ENCODE measurements at regions not wholly inside any gene's neighbourhood (a gene's known extent, or its start where the extent isn't known, plus 50 kb on each side); places are given as distances from the start of the nearest gene placed in this dataset.

DNA sequence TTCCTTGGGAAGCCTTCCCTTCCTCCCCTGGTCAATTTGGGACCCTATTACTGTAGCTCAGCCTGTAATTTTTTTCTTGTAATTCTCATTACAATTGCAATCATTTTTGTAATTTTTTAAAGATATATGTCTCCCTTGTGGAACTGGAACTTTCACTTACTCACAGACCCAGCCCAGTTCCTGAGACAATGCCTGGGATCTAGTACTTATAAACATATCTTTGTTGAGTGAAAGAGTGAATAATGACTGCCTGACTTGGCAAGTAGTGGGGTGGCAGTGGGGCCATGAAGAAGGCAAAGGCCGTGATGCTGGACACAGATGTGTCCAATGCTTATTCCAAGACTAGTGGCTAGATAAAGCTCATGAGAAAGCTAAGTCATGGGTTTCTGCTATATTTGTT, 294.5 kb upstream of the LRRN1 start:
- H3K36me3 ChIP-seq (ENCODE audit: insufficient read depth, insufficient read length, low read length) = no peaks in the 10 kb centered on the region
- no peaks in the 10 kb centered on the region for H3K27me3 ChIP-seq (ENCODE audit: insufficient read depth, insufficient read length)
- H3K9ac ChIP-seq (ENCODE audit: insufficient read length, low read depth) = no peak overlapping the region
- DNase-seq (ENCODE audit: low read depth, low spot score) = no peak
- H3K9me3 ChIP-seq (ENCODE audit: insufficient read depth, low read length) = no peaks in the 10 kb centered on the region
- TF ChIP-seq SUZ12 (IDR thresholded peaks at IDR 0.05; ENCODE audit: extremely low read depth, insufficient read depth, insufficient read length) (no peak), YY1 (IDR thresholded peaks at IDR 0.05; ENCODE audit: insufficient read depth, insufficient read length) (no peak), ZNF274 (IDR thresholded peaks at IDR 0.05; ENCODE audit: low read depth, low read length) (no peak)
- no peak overlapping the region for H3K4me3 ChIP-seq (ENCODE audit: insufficient read length, low read depth)
- H3K4me1 ChIP-seq (ENCODE audit: insufficient read depth, insufficient read length) = no peaks in the 10 kb centered on the region

- no peaks in the 10 kb centered on the region for H3K4me1 ChIP-seq (ENCODE audit: insufficient read depth, insufficient read length)
- no peaks in the 10 kb centered on the region for H3K36me3 ChIP-seq (ENCODE audit: insufficient read depth, insufficient read length, low read length)
- H3K9me3 ChIP-seq (ENCODE audit: insufficient read depth, low read length) = no peaks in the 10 kb centered on the region
- no peak for DNase-seq (ENCODE audit: low read depth, low spot score)
- H3K4me3 ChIP-seq (ENCODE audit: insufficient read length, low read depth) = no peak overlapping the region
- no peak overlapping the region for H3K9ac ChIP-seq (ENCODE audit: insufficient read length, low read depth)
- TF ChIP-seq YY1 (IDR thresholded peaks at IDR 0.05; ENCODE audit: insufficient read depth, insufficient read length) = no peak
- no peak for TF ChIP-seq ZNF274 (IDR thresholded peaks at IDR 0.05; ENCODE audit: low read depth, low read length)
- TF ChIP-seq SUZ12 (IDR thresholded peaks at IDR 0.05; ENCODE audit: extremely low read depth, insufficient read depth, insufficient read length) = no peak
- H3K27me3 ChIP-seq (ENCODE audit: insufficient read depth, insufficient read length) = no peaks in the 10 kb centered on the region
Observed at GRCh38 chr3:3503411-3503810, 295.8 kb upstream of the LRRN1 start.

DNA sequence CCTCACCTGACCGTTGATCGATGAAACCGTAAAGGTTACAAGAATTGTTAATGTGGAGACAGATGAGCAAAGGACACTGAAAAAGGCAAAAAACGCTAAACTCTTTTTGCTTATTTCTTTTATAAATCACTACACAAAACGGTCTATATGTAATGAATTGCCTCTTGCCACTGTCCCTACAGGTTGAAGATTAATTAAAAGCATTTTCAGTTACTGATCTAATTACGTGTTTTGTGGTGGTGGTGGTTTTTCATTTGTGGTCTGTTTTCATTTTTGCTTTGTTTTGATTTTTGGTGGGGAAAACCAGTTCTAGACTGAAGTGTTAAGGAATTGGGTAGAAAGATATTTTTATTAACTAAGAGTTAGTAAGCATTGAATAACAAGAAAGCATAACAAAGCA, 299.2 kb upstream of the LRRN1 start:
- DNase-seq (ENCODE audit: low read depth, low spot score) = no peak
- Histone ChIP-seq H3K9ac (ENCODE audit: insufficient read length, low read depth) (no peak overlapping the region), H3K36me3 (ENCODE audit: insufficient read depth, insufficient read length, low read length) (no peaks in the 10 kb centered on the region), H3K27me3 (ENCODE audit: insufficient read depth, insufficient read length) (no peaks in the 10 kb centered on the region), H3K9me3 (ENCODE audit: insufficient read depth, low read length) (no peaks in the 10 kb centered on the region), H3K4me1 (ENCODE audit: insufficient read depth, insufficient read length) (no peaks in the 10 kb centered on the region), H3K4me3 (ENCODE audit: insufficient read length, low read depth) (no peak overlapping the region)
- TF ChIP-seq YY1 (IDR thresholded peaks at IDR 0.05; ENCODE audit: insufficient read depth, insufficient read length) (no peak), SUZ12 (IDR thresholded peaks at IDR 0.05; ENCODE audit: extremely low read depth, insufficient read depth, insufficient read length) (no peak), ZNF274 (IDR thresholded peaks at IDR 0.05; ENCODE audit: low read depth, low read length) (no peak)

GRCh38 chr3:3499012-3499562, 300.1 kb upstream of the LRRN1 start:
- no peak for TF ChIP-seq SUZ12 (IDR thresholded peaks at IDR 0.05; ENCODE audit: extremely low read depth, insufficient read depth, insufficient read length)
- TF ChIP-seq ZNF274 (IDR thresholded peaks at IDR 0.05; ENCODE audit: low read depth, low read length) = no peak
- TF ChIP-seq YY1 (IDR thresholded peaks at IDR 0.05; ENCODE audit: insufficient read depth, insufficient read length) = no peak
- no peaks in the 10 kb centered on the region for H3K4me1 ChIP-seq (ENCODE audit: insufficient read depth, insufficient read length)
- no peak overlapping the region for H3K4me3 ChIP-seq (ENCODE audit: insufficient read length, low read depth)
- DNase-seq (ENCODE audit: low read depth, low spot score) = no peak
- H3K9me3 ChIP-seq (ENCODE audit: insufficient read depth, low read length) = no peaks in the 10 kb centered on the region
- H3K9ac ChIP-seq (ENCODE audit: insufficient read length, low read depth) = no peak overlapping the region
- H3K27me3 ChIP-seq (ENCODE audit: insufficient read depth, insufficient read length) = no peaks in the 10 kb centered on the region
- no peaks in the 10 kb centered on the region for H3K36me3 ChIP-seq (ENCODE audit: insufficient read depth, insufficient read length, low read length)

DNA sequence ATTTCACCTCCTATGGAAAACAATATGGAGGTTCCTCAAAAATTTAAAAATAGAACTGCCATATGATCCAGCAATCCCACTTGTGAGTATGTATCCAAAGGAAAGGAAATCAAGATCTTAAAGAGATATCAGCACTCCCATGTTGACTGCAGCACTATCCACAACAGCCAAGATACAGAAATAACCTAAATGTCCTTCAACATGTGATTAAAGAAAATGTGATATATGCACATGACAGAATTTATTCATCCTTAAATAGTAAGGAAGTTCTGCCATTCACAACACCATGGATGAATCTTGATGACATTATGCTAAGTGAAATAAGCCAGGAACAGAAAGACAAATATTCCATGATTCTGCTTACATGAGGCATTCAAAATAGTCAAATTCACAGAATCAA, 303.6 kb upstream of the LRRN1 start:
- Histone ChIP-seq H3K36me3 (ENCODE audit: insufficient read depth, insufficient read length, low read length) (no peaks in the 10 kb centered on the region), H3K9ac (ENCODE audit: insufficient read length, low read depth) (no peak overlapping the region), H3K27me3 (ENCODE audit: insufficient read depth, insufficient read length) (no peaks in the 10 kb centered on the region), H3K4me1 (ENCODE audit: insufficient read depth, insufficient read length) (no peaks in the 10 kb centered on the region), H3K9me3 (ENCODE audit: insufficient read depth, low read length) (no peaks in the 10 kb centered on the region), H3K4me3 (ENCODE audit: insufficient read length, low read depth) (no peak overlapping the region)
- no peak for DNase-seq (ENCODE audit: low read depth, low spot score)
- no peak for TF ChIP-seq YY1 (IDR thresholded peaks at IDR 0.05; ENCODE audit: insufficient read depth, insufficient read length)

DNA sequence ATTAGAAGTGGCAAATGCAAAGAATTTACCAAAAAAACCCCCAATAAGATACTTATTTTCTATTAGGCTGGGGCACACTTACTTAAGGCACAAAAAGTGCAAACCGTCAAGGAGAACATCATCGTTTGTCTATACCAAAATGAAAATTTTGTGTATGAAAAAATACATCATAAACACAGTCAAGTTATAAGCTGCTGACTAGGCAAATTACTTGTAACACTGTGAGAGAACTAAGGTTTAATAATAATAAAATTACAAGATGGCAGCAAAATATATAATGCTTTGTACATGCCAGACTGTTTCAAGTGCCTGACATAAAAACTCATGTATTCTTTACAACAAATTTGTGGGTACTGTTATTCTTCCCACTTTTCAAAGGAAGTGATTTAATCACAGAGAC, 297.2 kb upstream of the CRBN start:
- Histone ChIP-seq H3K4me1 (ENCODE audit: insufficient read depth, insufficient read length) (no peaks in the 10 kb centered on the region), H3K9me3 (ENCODE audit: insufficient read depth, low read length) (no peaks in the 10 kb centered on the region), H3K36me3 (ENCODE audit: insufficient read depth, insufficient read length, low read length) (no peaks in the 10 kb centered on the region), H3K4me3 (ENCODE audit: insufficient read length, low read depth) (no peak overlapping the region), H3K9ac (ENCODE audit: insufficient read length, low read depth) (no peak overlapping the region), H3K27me3 (ENCODE audit: insufficient read depth, insufficient read length) (no peaks in the 10 kb centered on the region)
- no peak for DNase-seq (ENCODE audit: low read depth, low spot score)
- TF ChIP-seq SUZ12 (IDR thresholded peaks at IDR 0.05; ENCODE audit: extremely low read depth, insufficient read depth, insufficient read length) (no peak), YY1 (IDR thresholded peaks at IDR 0.05; ENCODE audit: insufficient read depth, insufficient read length) (no peak), ZNF274 (IDR thresholded peaks at IDR 0.05; ENCODE audit: low read depth, low read length) (no peak)

DNA sequence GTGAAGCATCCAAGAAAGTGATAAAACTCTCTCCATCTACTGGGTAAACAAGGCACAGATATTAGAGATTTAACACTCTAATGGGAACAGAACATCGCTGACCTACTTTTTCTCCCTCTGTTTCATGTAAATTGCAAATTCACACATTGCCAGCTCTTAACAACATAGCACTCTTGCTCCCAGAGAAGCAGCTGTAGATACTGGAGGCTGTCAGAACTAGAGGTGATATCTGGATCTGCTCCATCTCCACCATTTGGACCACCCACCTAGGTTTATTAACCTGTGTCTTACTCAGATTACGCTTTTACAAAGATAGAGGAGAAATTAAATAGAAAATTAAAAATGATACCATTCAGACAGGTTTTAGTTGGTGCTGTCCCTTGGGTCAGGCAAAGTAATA, 289.1 kb upstream of the CRBN start:
- Histone ChIP-seq H3K9me3 (ENCODE audit: insufficient read depth, low read length) (no peaks in the 10 kb centered on the region), H3K4me3 (ENCODE audit: insufficient read length, low read depth) (no peak overlapping the region), H3K36me3 (ENCODE audit: insufficient read depth, insufficient read length, low read length) (no peaks in the 10 kb centered on the region), H3K4me1 (ENCODE audit: insufficient read depth, insufficient read length) (no peaks in the 10 kb centered on the region), H3K27me3 (ENCODE audit: insufficient read depth, insufficient read length) (no peaks in the 10 kb centered on the region), H3K9ac (ENCODE audit: insufficient read length, low read depth) (no peak overlapping the region)
- no peak for DNase-seq (ENCODE audit: low read depth, low spot score)
- no peak for TF ChIP-seq ZNF274 (IDR thresholded peaks at IDR 0.05; ENCODE audit: low read depth, low read length)
- no peak for TF ChIP-seq SUZ12 (IDR thresholded peaks at IDR 0.05; ENCODE audit: extremely low read depth, insufficient read depth, insufficient read length)
- no peak for TF ChIP-seq YY1 (IDR thresholded peaks at IDR 0.05; ENCODE audit: insufficient read depth, insufficient read length)

DNA sequence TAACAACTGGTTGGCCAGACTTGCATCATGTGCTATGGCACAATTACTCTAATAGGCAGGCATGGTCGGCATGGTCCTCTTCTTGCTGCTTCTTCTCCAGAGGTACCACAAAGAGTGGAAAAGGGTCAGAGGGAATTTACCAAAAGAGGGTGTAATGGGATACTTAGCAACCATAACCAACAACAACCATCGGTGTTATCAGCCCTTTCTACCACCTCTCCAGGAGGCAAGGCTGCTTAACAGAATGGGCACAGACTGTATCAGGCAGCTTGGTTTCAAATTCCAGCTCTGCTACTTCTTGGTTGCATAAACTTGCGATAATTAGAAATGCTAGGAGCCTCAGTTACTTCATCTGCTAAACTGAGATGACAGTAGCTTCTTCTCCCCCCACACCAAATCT, 284.6 kb upstream of the CRBN start:
- Histone ChIP-seq H3K4me1 (ENCODE audit: insufficient read depth, insufficient read length) (no peaks in the 10 kb centered on the region), H3K9ac (ENCODE audit: insufficient read length, low read depth) (no peak overlapping the region), H3K27me3 (ENCODE audit: insufficient read depth, insufficient read length) (no peaks in the 10 kb centered on the region), H3K4me3 (ENCODE audit: insufficient read length, low read depth) (no peak overlapping the region), H3K9me3 (ENCODE audit: insufficient read depth, low read length) (no peaks in the 10 kb centered on the region), H3K36me3 (ENCODE audit: insufficient read depth, insufficient read length, low read length) (no peaks in the 10 kb centered on the region)
- no peak for DNase-seq (ENCODE audit: low read depth, low spot score)
- no peak for TF ChIP-seq ZNF274 (IDR thresholded peaks at IDR 0.05; ENCODE audit: low read depth, low read length)
- TF ChIP-seq SUZ12 (IDR thresholded peaks at IDR 0.05; ENCODE audit: extremely low read depth, insufficient read depth, insufficient read length) = no peak
- TF ChIP-seq YY1 (IDR thresholded peaks at IDR 0.05; ENCODE audit: insufficient read depth, insufficient read length) = no peak
